Panc1 (cell line): ENCODE measurements at regions not wholly inside any gene's neighbourhood (a gene's known extent, or its start where the extent isn't known, plus 50 kb on each side); places are given as distances from the start of the nearest gene placed in this dataset.

Source experiments
- ATAC-seq: fragments of 200-7000 bp; cut with Tn5 transposase; 2 replicates; pipeline ENCODE4 v1.9.1; 2020; ENCODE audit warnings: mild to moderate bottlenecking, moderate library complexity
- BruUV-seq: library from RNA; stranded (reverse); fragments of 400-500 nt; replicated peaks from 2 replicates; lab custom pipeline; 2021; lab: Mats Ljungman, UMichigan
- CTCF ChIA-PET: fragments of 300-600 bp; sonication (Branson Sonifier 250); formaldehyde crosslinking; loops from one replicate; lab custom pipeline; 2022; ENCODE audit warnings: antibody characterized with exemption; lab: Charles Lee
- POLR2A ChIA-PET: fragments of 300-600 bp; sonication (Branson Sonifier 250); formaldehyde crosslinking; loops from one replicate; lab custom pipeline; 2022; ENCODE audit warnings: antibody characterized with exemption; lab: Charles Lee
- DNase-seq: peaks from one replicate; pipeline ENCODE4 v3.0.0-alpha.2; 2010; ENCODE audit warnings: low read depth, low spot score
- H3K27ac ChIP-seq: 2 replicates; pipeline ENCODE4 v1.5.1; 2011; ENCODE audit warnings: mild to moderate bottlenecking, low read length, inconsistent platforms
- H3K27me3 ChIP-seq: fragments of 200-500 bp; sonication (Bioruptor generic); 2 replicates; pipeline ENCODE4 v1.6.0; 2014; ENCODE audit warnings: low read length, inconsistent platforms; ENCODE audit not compliant: control insufficient read depth, insufficient read depth
- H3K36me3 ChIP-seq: fragments of 200-500 bp; sonication (Bioruptor generic); 2 replicates; pipeline ENCODE4 v1.5.1; 2014; ENCODE audit warnings: inconsistent platforms, mild to moderate bottlenecking, low read length, moderate library complexity; ENCODE audit not compliant: control insufficient read depth, insufficient read depth
- H3K4me1 ChIP-seq: 2 replicates; pipeline ENCODE4 v1.5.1; 2011; ENCODE audit warnings: inconsistent platforms, mild to moderate bottlenecking, low read length, moderate library complexity; ENCODE audit not compliant: control insufficient read depth, insufficient read depth
- H3K4me3 ChIP-seq, 2 experiments: 2 replicates each; pipeline ENCODE4 v1.5.1; 2011 to 2012; ENCODE audit warnings: low read depth in 2 of 2, low read length in 2 of 2, mild to moderate bottlenecking in 2 of 2, inconsistent platforms in 1 of 2, moderate library complexity in 1 of 2
- H3K9me3 ChIP-seq: fragments of 200-500 bp; sonication (Bioruptor generic); 2 replicates; pipeline ENCODE4 v1.5.1; 2014; ENCODE audit warnings: low read depth, mild to moderate bottlenecking, inconsistent platforms, low read length, moderate library complexity; ENCODE audit not compliant: control insufficient read depth, insufficient read depth
- POLR2AphosphoS5 ChIP-seq: IDR thresholded peaks from 2 replicates; pipeline ENCODE4 v1.6.1; 2012; ENCODE audit warnings: mild to moderate bottlenecking, low read depth, low read length, moderate library complexity
- SIN3A ChIP-seq: IDR thresholded peaks from 2 replicates; pipeline ENCODE4 v1.6.1; 2012; ENCODE audit warnings: low read depth, mild to moderate bottlenecking, low read length, moderate library complexity, borderline replicate concordance; ENCODE audit not compliant: insufficient read depth
- TCF7L2 ChIP-seq: IDR thresholded peaks from 2 replicates; pipeline ENCODE4 v1.6.1; 2011; ENCODE audit warnings: mild to moderate bottlenecking, low read depth, low read length, inconsistent platforms
- in situ Hi-C: cut with HindIII; loops from 2 replicates; pipeline ENCODE4 v1.10.0; 2016; ENCODE audit warnings: low sequenced_read_pairs, low pct_unique_long_range_greater_than_20kb
- intact Hi-C: fragments of 100-400 bp; cut with micrococcal nuclease; formaldehyde crosslinking; loops from one replicate; pipeline ENCODE4 v1.10.0; 2022; ENCODE audit not compliant: unreplicated experiment
- TF ChIP-seq, protein P1 (sequence below), 2 experiments: IDR thresholded peaks; 2 replicates each; pipeline ENCODE4 v1.6.1; 2011 to 2012; ENCODE audit warnings: low read depth in 2 of 2, control low read depth in 1 of 2, low read length in 1 of 2, mild to moderate bottlenecking in 1 of 2, moderate library complexity in 1 of 2; ENCODE audit not compliant: insufficient read depth in 1 of 2
- TF ChIP-seq, protein P2 (sequence below): fragments of 450-650 bp; IDR thresholded peaks from 2 replicates; pipeline ENCODE4 v1.5.1; 2017; ENCODE audit warnings: mild to moderate bottlenecking

- Histone ChIP-seq H3K4me3 (no peak overlapping the region), H3K27ac (no peak overlapping the region), H3K36me3 (no peaks in the 10 kb centered on the region), H3K27me3 (no peaks in the 10 kb centered on the region), H3K9me3 (no peaks in the 10 kb centered on the region), H3K4me1 (no peaks in the 10 kb centered on the region)
- in situ Hi-C loops = no loop called here
- TF ChIP-seq TCF7L2 (no peak), SIN3A (no peak)
- BruUV-seq = no TSS peak
- DNase-seq (no peak), ATAC-seq (no peak)
- POLR2A ChIA-PET = no interaction called here
- CTCF ChIA-PET = no interaction called here
- intact Hi-C loops = no loop called here
These were observed 723.7 kb downstream of the C12orf50 start for GRCh38 chr12:87305481-87305880.

DNA sequence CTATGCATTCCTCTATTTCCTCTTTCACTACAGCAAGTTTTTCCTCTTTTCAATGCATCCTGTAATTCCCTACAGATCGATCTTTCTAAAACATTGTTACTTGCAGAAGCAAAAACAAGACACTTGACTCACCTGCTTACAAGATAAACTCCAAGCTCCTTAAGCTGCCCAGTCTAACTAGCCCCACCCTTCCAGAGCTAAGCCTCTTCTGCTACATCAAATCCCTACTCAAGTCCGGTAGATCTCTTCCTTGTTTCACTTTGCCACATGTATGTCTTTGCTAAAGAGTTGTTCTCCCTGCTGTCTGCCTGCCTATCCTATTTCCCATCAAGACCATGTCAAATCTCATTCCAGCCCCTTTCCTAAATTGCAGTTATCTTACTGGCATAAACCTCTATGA, 724.8 kb downstream of the C12orf50 start:
- no peak for ATAC-seq
- ChIA-PET CTCF (interaction anchor here (0.7 kb wide), 1 partner anchor 510 kb away, joined by 4 read pairs; no protein-coding TSS in a partner anchor), POLR2A (no interaction called here)
- Histone ChIP-seq H3K9me3 (no peaks in the 10 kb centered on the region), H3K4me3 (no peak overlapping the region), H3K4me1 (no peaks in the 10 kb centered on the region), H3K27me3 (no peaks in the 10 kb centered on the region), H3K36me3 (no peaks in the 10 kb centered on the region), H3K27ac (no peak overlapping the region)
- DNase-seq = no peak
- intact Hi-C loops = no loop called here
- TF ChIP-seq TCF7L2 (no peak), POLR2AphosphoS5 (no peak), SIN3A (no peak)
- TF ChIP-seq, protein P1, sequence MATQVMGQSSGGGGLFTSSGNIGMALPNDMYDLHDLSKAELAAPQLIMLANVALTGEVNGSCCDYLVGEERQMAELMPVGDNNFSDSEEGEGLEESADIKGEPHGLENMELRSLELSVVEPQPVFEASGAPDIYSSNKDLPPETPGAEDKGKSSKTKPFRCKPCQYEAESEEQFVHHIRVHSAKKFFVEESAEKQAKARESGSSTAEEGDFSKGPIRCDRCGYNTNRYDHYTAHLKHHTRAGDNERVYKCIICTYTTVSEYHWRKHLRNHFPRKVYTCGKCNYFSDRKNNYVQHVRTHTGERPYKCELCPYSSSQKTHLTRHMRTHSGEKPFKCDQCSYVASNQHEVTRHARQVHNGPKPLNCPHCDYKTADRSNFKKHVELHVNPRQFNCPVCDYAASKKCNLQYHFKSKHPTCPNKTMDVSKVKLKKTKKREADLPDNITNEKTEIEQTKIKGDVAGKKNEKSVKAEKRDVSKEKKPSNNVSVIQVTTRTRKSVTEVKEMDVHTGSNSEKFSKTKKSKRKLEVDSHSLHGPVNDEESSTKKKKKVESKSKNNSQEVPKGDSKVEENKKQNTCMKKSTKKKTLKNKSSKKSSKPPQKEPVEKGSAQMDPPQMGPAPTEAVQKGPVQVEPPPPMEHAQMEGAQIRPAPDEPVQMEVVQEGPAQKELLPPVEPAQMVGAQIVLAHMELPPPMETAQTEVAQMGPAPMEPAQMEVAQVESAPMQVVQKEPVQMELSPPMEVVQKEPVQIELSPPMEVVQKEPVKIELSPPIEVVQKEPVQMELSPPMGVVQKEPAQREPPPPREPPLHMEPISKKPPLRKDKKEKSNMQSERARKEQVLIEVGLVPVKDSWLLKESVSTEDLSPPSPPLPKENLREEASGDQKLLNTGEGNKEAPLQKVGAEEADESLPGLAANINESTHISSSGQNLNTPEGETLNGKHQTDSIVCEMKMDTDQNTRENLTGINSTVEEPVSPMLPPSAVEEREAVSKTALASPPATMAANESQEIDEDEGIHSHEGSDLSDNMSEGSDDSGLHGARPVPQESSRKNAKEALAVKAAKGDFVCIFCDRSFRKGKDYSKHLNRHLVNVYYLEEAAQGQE (IDR thresholded peaks at IDR 0.05; ENCODE audit: insufficient read depth in 1 of 2, low read depth in 2 of 2, low read length in 1 of 2) = no peak
- TF ChIP-seq, protein P2, sequence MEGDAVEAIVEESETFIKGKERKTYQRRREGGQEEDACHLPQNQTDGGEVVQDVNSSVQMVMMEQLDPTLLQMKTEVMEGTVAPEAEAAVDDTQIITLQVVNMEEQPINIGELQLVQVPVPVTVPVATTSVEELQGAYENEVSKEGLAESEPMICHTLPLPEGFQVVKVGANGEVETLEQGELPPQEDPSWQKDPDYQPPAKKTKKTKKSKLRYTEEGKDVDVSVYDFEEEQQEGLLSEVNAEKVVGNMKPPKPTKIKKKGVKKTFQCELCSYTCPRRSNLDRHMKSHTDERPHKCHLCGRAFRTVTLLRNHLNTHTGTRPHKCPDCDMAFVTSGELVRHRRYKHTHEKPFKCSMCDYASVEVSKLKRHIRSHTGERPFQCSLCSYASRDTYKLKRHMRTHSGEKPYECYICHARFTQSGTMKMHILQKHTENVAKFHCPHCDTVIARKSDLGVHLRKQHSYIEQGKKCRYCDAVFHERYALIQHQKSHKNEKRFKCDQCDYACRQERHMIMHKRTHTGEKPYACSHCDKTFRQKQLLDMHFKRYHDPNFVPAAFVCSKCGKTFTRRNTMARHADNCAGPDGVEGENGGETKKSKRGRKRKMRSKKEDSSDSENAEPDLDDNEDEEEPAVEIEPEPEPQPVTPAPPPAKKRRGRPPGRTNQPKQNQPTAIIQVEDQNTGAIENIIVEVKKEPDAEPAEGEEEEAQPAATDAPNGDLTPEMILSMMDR = no peak
- in situ Hi-C loops = no loop called here
- no TSS peak for BruUV-seq

- BruUV-seq = no TSS peak
- no peak overlapping the region for H3K4me3 ChIP-seq
- ChIA-PET CTCF (interaction anchor here (0.7 kb wide), 1 partner anchor 511 kb away, joined by 4 read pairs; no protein-coding TSS in a partner anchor), POLR2A (no interaction called here)
- in situ Hi-C loops (no loop called here), intact Hi-C loops (no loop called here)
- no peaks in the 10 kb centered on the region for H3K36me3 ChIP-seq
- no peak for ATAC-seq
- no peaks in the 10 kb centered on the region for H3K4me1 ChIP-seq
- H3K9me3 ChIP-seq = no peaks in the 10 kb centered on the region
- H3K27me3 ChIP-seq = no peaks in the 10 kb centered on the region
- DNase-seq = no peak
- no peak overlapping the region for H3K27ac ChIP-seq
- no peak for TF ChIP-seq SIN3A
- TF ChIP-seq POLR2AphosphoS5 = no peak
- TF ChIP-seq, protein P2 = no peak
- TF ChIP-seq TCF7L2 = no peak
- TF ChIP-seq, protein P1 (IDR thresholded peaks at IDR 0.05; ENCODE audit: insufficient read depth in 1 of 2, low read depth in 2 of 2, low read length in 1 of 2) = no peak
These were observed 725.7 kb downstream of the C12orf50 start for GRCh38 chr12:87303396-87304012.
